ENCODE measurements at regions not wholly inside any gene's neighbourhood (a gene's known extent, or its start where the extent isn't known, plus 50 kb on each side); places are given as distances from the start of the nearest gene placed in this dataset.

DNA sequence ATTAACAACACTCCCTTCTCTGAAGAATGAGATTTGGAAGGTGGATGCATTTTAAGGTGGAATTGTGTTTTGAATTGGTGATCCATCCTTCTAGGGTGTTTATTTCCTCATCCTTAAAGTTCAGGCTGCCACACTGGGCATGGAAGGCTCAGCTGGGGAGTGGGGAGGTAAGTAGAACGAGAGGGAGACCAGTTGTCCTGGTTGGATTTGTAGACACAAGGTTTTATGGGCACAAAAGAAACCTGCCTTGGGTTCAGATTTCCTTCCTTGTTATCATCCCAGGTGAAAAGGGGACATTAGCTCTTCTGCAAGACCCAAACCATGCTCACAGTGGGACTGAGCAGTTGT, 101.0 kb upstream of the SIX3 start:
- no peaks in the 10 kb centered on the region for H3K9me3 Mint-ChIP-seq (ENCODE audit: insufficient read depth)

DNA sequence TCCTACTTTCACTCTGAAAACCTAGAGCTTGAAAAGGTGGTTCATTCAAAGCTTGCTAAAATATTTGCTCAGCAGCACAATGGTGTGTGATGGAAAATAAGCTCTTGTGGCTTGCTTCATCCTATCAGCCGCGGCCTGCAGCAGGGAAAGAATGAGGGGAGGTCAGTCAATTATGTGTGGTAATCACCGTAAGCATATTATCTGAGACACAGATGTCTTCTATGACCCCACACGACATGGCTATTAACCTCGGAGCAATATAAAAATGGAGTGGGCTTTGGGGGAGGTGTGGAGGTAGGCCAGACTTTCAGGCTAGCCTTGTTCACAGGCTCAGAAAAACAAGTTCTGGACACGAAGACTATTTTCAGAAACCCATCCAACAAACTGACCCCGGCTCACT, 98.4 kb upstream of the SIX3 start:
- H3K4me1 ChIP-seq (ENCODE audit: control insufficient read depth in 2 of 2, insufficient read depth in 2 of 2, low read length in 2 of 2) = no peaks in the 10 kb centered on the region
- WGBS (ENCODE audit: insufficient coverage) = 100% methylated on average over 4 of the region's 7 CpGs
- ChIA-PET CTCF (no interaction called here), POLR2A (no interaction called here)
- Mint-ChIP-seq H3K4me3 (no peak overlapping the region), H3K9me3 (ENCODE audit: insufficient read depth) (no peaks in the 10 kb centered on the region), H3K27me3 (peaks cover 38% of the 10 kb centered on the region), H3K27ac (no peak overlapping the region), H3K4me1 (no peaks in the 10 kb centered on the region)
- no peak overlapping the region for H3K4me2 ChIP-seq (replicated peaks; ENCODE audit: low read depth, low read length, poor library complexity, severe bottlenecking)
- no peak overlapping the region for H3K27ac ChIP-seq (ENCODE audit: low read length in 2 of 2)
- no peak for ATAC-seq (ENCODE audit: low read depth)
- no peaks in the 10 kb centered on the region for H3K79me2 ChIP-seq (ENCODE audit: control insufficient read depth, insufficient read depth, low read length)
- no peak for DNase-seq
- no peak for TF ChIP-seq EZH2 (IDR thresholded peaks at IDR 0.05; ENCODE audit: borderline replicate concordance, insufficient read depth, low read depth, low read length, poor library complexity, severe bottlenecking)
- TF ChIP-seq, protein P1, sequence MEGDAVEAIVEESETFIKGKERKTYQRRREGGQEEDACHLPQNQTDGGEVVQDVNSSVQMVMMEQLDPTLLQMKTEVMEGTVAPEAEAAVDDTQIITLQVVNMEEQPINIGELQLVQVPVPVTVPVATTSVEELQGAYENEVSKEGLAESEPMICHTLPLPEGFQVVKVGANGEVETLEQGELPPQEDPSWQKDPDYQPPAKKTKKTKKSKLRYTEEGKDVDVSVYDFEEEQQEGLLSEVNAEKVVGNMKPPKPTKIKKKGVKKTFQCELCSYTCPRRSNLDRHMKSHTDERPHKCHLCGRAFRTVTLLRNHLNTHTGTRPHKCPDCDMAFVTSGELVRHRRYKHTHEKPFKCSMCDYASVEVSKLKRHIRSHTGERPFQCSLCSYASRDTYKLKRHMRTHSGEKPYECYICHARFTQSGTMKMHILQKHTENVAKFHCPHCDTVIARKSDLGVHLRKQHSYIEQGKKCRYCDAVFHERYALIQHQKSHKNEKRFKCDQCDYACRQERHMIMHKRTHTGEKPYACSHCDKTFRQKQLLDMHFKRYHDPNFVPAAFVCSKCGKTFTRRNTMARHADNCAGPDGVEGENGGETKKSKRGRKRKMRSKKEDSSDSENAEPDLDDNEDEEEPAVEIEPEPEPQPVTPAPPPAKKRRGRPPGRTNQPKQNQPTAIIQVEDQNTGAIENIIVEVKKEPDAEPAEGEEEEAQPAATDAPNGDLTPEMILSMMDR (IDR thresholded peaks at IDR 0.05) = no peak
- intact Hi-C loops (cut with micrococcal nuclease) = no loop called here
- no peaks in the 10 kb centered on the region for H3K36me3 ChIP-seq (replicated peaks in 1 of 2; ENCODE audit: control extremely low read depth in 1 of 2, control insufficient read depth in 1 of 2, extremely low read depth in 1 of 2, insufficient read depth in 2 of 2, low read length in 1 of 2)
- H3K4me3 ChIP-seq (ENCODE audit: control extremely low read depth in 1 of 5, extremely low read depth in 1 of 5, insufficient read depth in 1 of 5, low read depth in 2 of 5, low read length in 4 of 5) = no peak overlapping the region
- H3K9ac ChIP-seq (ENCODE audit: low read length) = no peak overlapping the region
- no peaks in the 10 kb centered on the region for H3K9me3 ChIP-seq (ENCODE audit: control extremely low read depth in 1 of 3, control insufficient read depth in 2 of 3, insufficient read depth in 1 of 3, low read length in 2 of 3)
- no peaks in the 10 kb centered on the region for H4K20me1 ChIP-seq (ENCODE audit: control insufficient read depth, insufficient read depth, low read length, poor library complexity, severe bottlenecking)
- peaks cover 0 to 9% (median 0%) of the 10 kb centered on the region in 4 experiments for H3K27me3 ChIP-seq (replicated peaks in 1 of 4; ENCODE audit: control extremely low read depth in 1 of 4, control insufficient read depth in 3 of 4, insufficient read depth in 4 of 4, low read length in 3 of 4)
- H2AFZ ChIP-seq (ENCODE audit: insufficient read depth, low read depth, low read length, poor library complexity, severe bottlenecking) = no peak overlapping the region

More for the DNA sequence above, 101.0 kb upstream of the SIX3 start:
- Histone ChIP-seq H3K9ac (ENCODE audit: low read length) (no peak overlapping the region), H3K79me2 (ENCODE audit: control insufficient read depth, insufficient read depth, low read length) (no peaks in the 10 kb centered on the region), H3K4me1 (ENCODE audit: control insufficient read depth in 2 of 2, insufficient read depth in 2 of 2, low read length in 2 of 2) (no peaks in the 10 kb centered on the region), H3K4me3 (ENCODE audit: control extremely low read depth in 1 of 5, extremely low read depth in 1 of 5, insufficient read depth in 1 of 5, low read depth in 2 of 5, low read length in 4 of 5) (no peak overlapping the region), H3K4me2 (replicated peaks; ENCODE audit: low read depth, low read length, poor library complexity, severe bottlenecking) (no peak overlapping the region), H3K27ac (ENCODE audit: low read length in 2 of 2) (no peak overlapping the region), H3K27me3 (replicated peaks in 1 of 4; ENCODE audit: control extremely low read depth in 1 of 4, control insufficient read depth in 3 of 4, insufficient read depth in 4 of 4, low read length in 3 of 4) (no peaks in the 10 kb centered on the region), H3K9me3 (ENCODE audit: control extremely low read depth in 1 of 3, control insufficient read depth in 2 of 3, insufficient read depth in 1 of 3, low read length in 2 of 3) (no peaks in the 10 kb centered on the region), H2AFZ (ENCODE audit: insufficient read depth, low read depth, low read length, poor library complexity, severe bottlenecking) (no peak overlapping the region), H4K20me1 (ENCODE audit: control insufficient read depth, insufficient read depth, low read length, poor library complexity, severe bottlenecking) (no peaks in the 10 kb centered on the region), H3K36me3 (replicated peaks in 1 of 2; ENCODE audit: control extremely low read depth in 1 of 2, control insufficient read depth in 1 of 2, extremely low read depth in 1 of 2, insufficient read depth in 2 of 2, low read length in 1 of 2) (no peaks in the 10 kb centered on the region)
- Mint-ChIP-seq H3K4me3 (no peak overlapping the region), H3K27me3 (peaks cover 27% of the 10 kb centered on the region), H3K4me1 (no peaks in the 10 kb centered on the region), H3K27ac (no peak overlapping the region)
- ATAC-seq (ENCODE audit: low read depth) = no peak
- 100% methylated on average over 1 of the region's 1 CpG for WGBS (ENCODE audit: insufficient coverage)
- ChIA-PET POLR2A (no interaction called here), CTCF (no interaction called here)
- TF ChIP-seq, protein P1 (IDR thresholded peaks at IDR 0.05) = no peak
- no peak for TF ChIP-seq EZH2 (IDR thresholded peaks at IDR 0.05; ENCODE audit: borderline replicate concordance, insufficient read depth, low read depth, low read length, poor library complexity, severe bottlenecking)
- intact Hi-C loops (cut with micrococcal nuclease) = no loop called here
- no peak for DNase-seq

Measured in B cell (primary cell).